ENCODE measurements at regions not wholly inside any gene's neighbourhood (a gene's known extent, or its start where the extent isn't known, plus 50 kb on each side); places are given as distances from the start of the nearest gene placed in this dataset.

DNA sequence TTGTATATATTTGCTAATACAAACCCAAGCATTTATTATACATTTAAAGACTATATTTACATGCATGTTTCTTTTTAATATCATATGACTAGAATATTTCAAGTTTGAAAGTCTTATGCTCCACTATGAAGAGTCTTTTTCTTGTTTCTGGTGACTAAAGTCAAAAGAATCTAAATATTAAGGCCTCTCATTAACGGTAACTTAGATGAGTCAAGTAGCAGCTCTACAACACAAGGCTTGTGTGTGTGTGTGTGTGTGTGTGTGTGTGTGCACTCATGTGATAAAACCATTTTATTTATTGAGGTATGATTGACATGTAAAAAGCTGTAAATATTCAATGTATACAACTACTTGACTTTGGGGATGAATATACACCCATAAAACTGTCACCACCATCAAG, 275.6 kb downstream of the TFAP2B start:
- H3K27me3 ChIP-seq (ENCODE audit: control insufficient read depth, insufficient read depth, low read length): no peaks in the 10 kb centered on the region
- no CpG with 5 or more reads among the region's 1 CpG for WGBS (ENCODE audit: insufficient coverage, insufficient read length)
- H3K36me3 ChIP-seq (ENCODE audit: control insufficient read depth, insufficient read depth, low read length): no peaks in the 10 kb centered on the region
- no peak overlapping the region for H3K27ac ChIP-seq (ENCODE audit: low read length)
- H3K4me1 ChIP-seq (ENCODE audit: control insufficient read depth, insufficient read depth, low read length): no peaks in the 10 kb centered on the region
- no peak overlapping the region for H3K4me3 ChIP-seq (ENCODE audit: low read length)
- no peaks in the 10 kb centered on the region for H3K9me3 ChIP-seq (ENCODE audit: control insufficient read depth, insufficient read depth, low read length)
- DNase-seq (ENCODE audit: low read depth, low spot score): no peak

DNA sequence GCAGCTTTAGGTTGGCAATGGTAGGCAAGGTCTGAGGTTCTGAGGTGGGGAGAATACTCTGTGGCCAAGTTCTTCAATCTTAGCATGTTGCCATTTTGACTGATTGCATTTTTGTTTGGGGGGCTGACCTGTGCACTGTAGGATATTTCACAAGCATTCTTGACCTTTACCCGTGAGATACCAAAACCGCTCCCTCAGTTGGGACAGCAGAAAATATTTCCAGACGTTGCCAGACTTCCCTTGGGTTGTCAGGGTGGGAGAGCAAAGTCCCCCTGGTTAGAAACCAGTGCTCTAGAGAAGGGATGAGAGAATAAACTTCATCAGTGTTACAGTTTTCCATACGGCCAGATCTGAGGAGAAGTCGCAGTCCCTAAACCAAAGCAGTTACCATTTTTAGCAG, 279.6 kb downstream of the TFAP2B start:
- DNase-seq (ENCODE audit: low read depth, low spot score): no peak
- Histone ChIP-seq H3K4me3 (ENCODE audit: low read length) (no peak overlapping the region), H3K27ac (ENCODE audit: low read length) (no peak overlapping the region), H3K9me3 (ENCODE audit: control insufficient read depth, insufficient read depth, low read length) (no peaks in the 10 kb centered on the region), H3K4me1 (ENCODE audit: control insufficient read depth, insufficient read depth, low read length) (no peaks in the 10 kb centered on the region), H3K36me3 (ENCODE audit: control insufficient read depth, insufficient read depth, low read length) (no peaks in the 10 kb centered on the region), H3K27me3 (ENCODE audit: control insufficient read depth, insufficient read depth, low read length) (no peaks in the 10 kb centered on the region)
- no CpG with 5 or more reads among the region's 5 CpGs for WGBS (ENCODE audit: insufficient coverage, insufficient read length)

DNA sequence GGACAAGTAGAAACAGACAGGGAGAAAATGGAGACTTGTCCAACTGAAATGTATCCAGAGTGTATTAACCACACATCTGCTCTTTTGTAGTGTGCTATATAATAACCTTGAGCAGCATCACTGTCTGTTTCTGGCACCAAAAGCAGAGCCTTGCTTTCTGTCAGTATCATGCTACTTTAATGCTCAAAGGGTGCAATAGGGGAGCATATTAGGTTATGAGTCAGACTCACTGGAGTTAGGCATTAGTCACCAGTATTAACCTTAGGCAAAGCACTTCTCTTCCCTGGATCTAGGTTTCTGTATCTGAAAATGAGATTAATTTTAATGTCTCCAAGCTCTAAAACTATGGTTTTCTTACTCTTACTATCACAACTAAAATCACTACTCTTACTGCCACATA, 280.1 kb downstream of the TFAP2B start:
- Histone ChIP-seq H3K27ac (ENCODE audit: low read length) (no peak overlapping the region), H3K4me3 (ENCODE audit: low read length) (no peak overlapping the region)

DNA sequence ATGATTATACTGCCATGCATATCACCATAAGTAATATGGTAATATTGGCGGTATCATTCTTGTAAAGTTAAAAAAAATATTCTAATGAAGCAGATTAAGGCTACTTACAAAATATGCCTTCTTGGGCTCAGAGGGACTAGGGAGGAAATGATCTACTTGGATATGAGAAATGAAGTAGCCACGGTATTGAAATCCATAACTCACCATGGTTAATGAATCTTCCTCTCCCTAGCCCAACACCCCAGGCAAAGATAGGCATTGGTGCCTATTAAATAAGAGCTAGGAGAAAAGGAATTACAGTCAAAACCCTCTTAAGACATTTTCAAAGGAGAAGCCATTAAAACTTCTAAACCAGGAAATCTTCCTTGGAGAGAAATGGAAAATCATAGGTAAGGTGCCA, 280.5 kb downstream of the TFAP2B start:
- no peak overlapping the region for H3K27ac ChIP-seq (ENCODE audit: low read length)
- WGBS (ENCODE audit: insufficient coverage, insufficient read length): no CpG with 5 or more reads among the region's 2 CpGs
- no peak for DNase-seq (ENCODE audit: low read depth, low spot score)
- no peaks in the 10 kb centered on the region for H3K4me1 ChIP-seq (ENCODE audit: control insufficient read depth, insufficient read depth, low read length)
- no peaks in the 10 kb centered on the region for H3K27me3 ChIP-seq (ENCODE audit: control insufficient read depth, insufficient read depth, low read length)
- no peak overlapping the region for H3K4me3 ChIP-seq (ENCODE audit: low read length)
- no peaks in the 10 kb centered on the region for H3K9me3 ChIP-seq (ENCODE audit: control insufficient read depth, insufficient read depth, low read length)
- H3K36me3 ChIP-seq (ENCODE audit: control insufficient read depth, insufficient read depth, low read length): no peaks in the 10 kb centered on the region

More for the DNA sequence above, 280.1 kb downstream of the TFAP2B start:
- no peak for DNase-seq (ENCODE audit: low read depth, low spot score)
- Histone ChIP-seq H3K9me3 (ENCODE audit: control insufficient read depth, insufficient read depth, low read length) (no peaks in the 10 kb centered on the region), H3K36me3 (ENCODE audit: control insufficient read depth, insufficient read depth, low read length) (no peaks in the 10 kb centered on the region), H3K4me1 (ENCODE audit: control insufficient read depth, insufficient read depth, low read length) (no peaks in the 10 kb centered on the region), H3K27me3 (ENCODE audit: control insufficient read depth, insufficient read depth, low read length) (no peaks in the 10 kb centered on the region)

DNA sequence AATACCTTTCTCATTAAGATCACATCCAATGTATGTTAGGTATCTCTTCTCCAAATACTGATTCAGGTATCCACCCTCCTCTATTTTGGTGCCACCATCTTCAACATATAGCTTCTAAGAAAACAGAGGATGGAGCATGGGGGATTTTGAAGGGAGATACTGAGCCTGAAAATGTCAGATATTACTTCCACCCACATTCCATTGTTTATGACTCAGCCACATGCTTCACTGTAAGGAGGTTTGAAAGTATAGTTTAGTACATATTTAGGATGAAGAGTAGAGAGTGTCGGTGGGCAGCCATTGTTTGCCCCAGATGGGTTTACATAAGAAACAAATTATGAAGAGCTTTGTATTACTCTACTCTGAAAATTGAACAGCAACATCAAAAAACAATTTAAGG, 286.7 kb downstream of the TFAP2B start:
- no CpG with 5 or more reads among the region's 1 CpG for WGBS (ENCODE audit: insufficient coverage, insufficient read length)
- no peak for DNase-seq (ENCODE audit: low read depth, low spot score)
- no peak overlapping the region for H3K4me3 ChIP-seq (ENCODE audit: low read length)
- no peaks in the 10 kb centered on the region for H3K27me3 ChIP-seq (ENCODE audit: control insufficient read depth, insufficient read depth, low read length)
- no peaks in the 10 kb centered on the region for H3K9me3 ChIP-seq (ENCODE audit: control insufficient read depth, insufficient read depth, low read length)
- H3K4me1 ChIP-seq (ENCODE audit: control insufficient read depth, insufficient read depth, low read length): no peaks in the 10 kb centered on the region
- no peaks in the 10 kb centered on the region for H3K36me3 ChIP-seq (ENCODE audit: control insufficient read depth, insufficient read depth, low read length)
- no peak overlapping the region for H3K27ac ChIP-seq (ENCODE audit: low read length)

DNA sequence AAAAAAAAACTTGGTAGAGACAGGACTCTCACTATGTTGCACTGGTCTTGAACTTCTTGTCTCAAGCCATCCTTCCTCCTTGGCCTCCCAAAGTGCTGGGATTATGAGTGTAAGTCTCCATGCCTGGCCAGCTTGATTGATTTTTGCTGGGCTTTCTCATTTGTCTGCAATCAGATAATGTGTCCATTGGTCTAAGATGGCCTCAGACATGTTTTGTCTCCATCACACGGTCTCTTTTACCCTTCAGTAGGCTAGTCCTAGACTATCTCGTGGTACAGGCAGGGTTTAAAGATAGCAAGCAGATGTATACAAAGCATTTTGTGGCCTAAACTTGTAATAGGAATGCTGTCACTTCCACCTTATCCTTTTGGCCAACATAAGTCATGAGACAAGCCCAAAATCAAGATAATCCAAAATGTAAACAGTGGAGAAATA, 289.1 kb downstream of the TFAP2B start:
- DNase-seq (ENCODE audit: low read depth, low spot score): no peak
- Histone ChIP-seq H3K9me3 (ENCODE audit: control insufficient read depth, insufficient read depth, low read length) (no peaks in the 10 kb centered on the region), H3K27ac (ENCODE audit: low read length) (no peak overlapping the region)

DNA sequence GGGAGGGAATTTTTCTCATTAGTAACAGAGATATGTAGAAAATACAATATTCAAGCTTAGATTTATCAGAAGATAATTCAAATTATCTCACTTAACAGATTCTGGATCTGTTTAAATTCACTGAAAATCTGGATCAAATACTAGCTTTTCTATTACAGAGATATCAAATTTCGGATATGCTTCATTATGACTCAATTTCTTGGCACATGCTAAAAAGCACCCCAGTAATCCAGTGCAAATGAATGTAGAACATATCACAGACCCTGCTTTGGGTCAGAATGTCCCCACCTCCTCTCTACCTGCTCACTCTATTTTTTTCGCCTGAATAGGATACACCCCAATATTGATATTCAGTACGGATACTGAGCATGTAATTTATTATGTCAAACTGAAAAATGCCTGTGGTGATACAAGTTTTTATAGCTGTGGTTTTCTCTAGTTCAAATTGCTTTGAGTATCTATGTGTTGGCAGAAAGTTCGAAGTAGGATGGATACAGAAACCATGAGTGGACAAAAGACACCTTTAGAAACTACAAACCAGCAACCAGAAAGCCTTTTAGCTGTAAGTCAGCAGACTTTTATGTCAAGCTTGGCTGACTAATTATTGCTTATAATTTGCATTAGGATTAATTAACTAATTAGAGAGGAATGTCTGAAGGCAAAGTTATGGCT, 290.0 kb downstream of the TFAP2B start:
- Histone ChIP-seq H3K36me3 (ENCODE audit: control insufficient read depth, insufficient read depth, low read length) (no peaks in the 10 kb centered on the region), H3K4me1 (ENCODE audit: control insufficient read depth, insufficient read depth, low read length) (no peaks in the 10 kb centered on the region), H3K27me3 (ENCODE audit: control insufficient read depth, insufficient read depth, low read length) (no peaks in the 10 kb centered on the region), H3K4me3 (ENCODE audit: low read length) (no peak overlapping the region), H3K27ac (ENCODE audit: low read length) (no peak overlapping the region), H3K9me3 (ENCODE audit: control insufficient read depth, insufficient read depth, low read length) (no peaks in the 10 kb centered on the region)
- no CpG with 5 or more reads among the region's 4 CpGs for WGBS (ENCODE audit: insufficient coverage, insufficient read length)
- no peak for DNase-seq (ENCODE audit: low read depth, low spot score)

More for the DNA sequence above, 289.1 kb downstream of the TFAP2B start:
- Histone ChIP-seq H3K4me3 (ENCODE audit: low read length) (no peak overlapping the region), H3K27me3 (ENCODE audit: control insufficient read depth, insufficient read depth, low read length) (no peaks in the 10 kb centered on the region), H3K4me1 (ENCODE audit: control insufficient read depth, insufficient read depth, low read length) (no peaks in the 10 kb centered on the region), H3K36me3 (ENCODE audit: control insufficient read depth, insufficient read depth, low read length) (no peaks in the 10 kb centered on the region)
- no CpG with 5 or more reads among the region's 2 CpGs for whole genome bisulfite sequencing (ENCODE audit: insufficient coverage, insufficient read length)

DNA sequence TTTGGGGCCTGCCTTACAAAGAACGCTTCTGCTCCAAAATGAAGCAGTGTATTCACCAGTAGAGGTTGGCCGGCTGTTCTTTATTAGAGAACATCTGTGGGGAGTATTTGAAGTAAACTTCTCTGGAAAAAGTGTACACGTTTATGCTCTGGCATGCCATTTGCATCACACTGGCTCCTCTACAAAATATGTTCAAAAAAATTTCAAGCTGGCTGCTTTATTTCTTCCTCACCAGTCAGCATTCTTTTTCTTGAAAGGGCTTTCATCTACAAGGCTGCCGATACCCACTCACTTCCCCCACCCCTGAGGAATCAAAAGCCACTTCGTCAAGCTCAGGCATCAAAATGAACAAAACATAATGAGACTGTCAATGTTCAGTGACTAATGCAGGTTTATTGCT, 294.1 kb downstream of the TFAP2B start:
- no peak overlapping the region for H3K27ac ChIP-seq (ENCODE audit: low read length)
- H3K9me3 ChIP-seq (ENCODE audit: control insufficient read depth, insufficient read depth, low read length): no peaks in the 10 kb centered on the region
- DNase-seq (ENCODE audit: low read depth, low spot score): no peak
- no peaks in the 10 kb centered on the region for H3K4me1 ChIP-seq (ENCODE audit: control insufficient read depth, insufficient read depth, low read length)
- H3K36me3 ChIP-seq (ENCODE audit: control insufficient read depth, insufficient read depth, low read length): no peaks in the 10 kb centered on the region
- WGBS (ENCODE audit: insufficient coverage, insufficient read length): no CpG with 5 or more reads among the region's 5 CpGs
- no peak overlapping the region for H3K4me3 ChIP-seq (ENCODE audit: low read length)
- H3K27me3 ChIP-seq (ENCODE audit: control insufficient read depth, insufficient read depth, low read length): no peaks in the 10 kb centered on the region

DNA sequence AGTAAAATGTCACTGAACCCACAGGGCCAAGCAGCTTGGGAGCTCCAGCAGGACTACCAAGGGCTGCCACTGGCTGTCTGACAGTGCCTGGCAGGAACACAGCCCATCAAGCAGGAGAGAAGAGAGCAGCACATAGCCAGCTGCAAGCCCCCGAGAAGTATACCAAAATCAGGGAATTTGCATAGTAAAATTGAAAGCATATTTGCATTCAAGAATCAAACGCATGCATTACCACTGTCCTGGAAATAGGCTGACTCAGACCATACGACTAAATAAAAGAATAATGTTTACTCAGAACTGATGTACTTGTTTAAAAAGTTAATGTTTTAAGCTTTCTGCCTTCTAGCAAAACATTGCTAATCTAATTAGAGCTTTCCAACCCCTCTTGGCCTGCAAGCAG, 298.1 kb downstream of the TFAP2B start:
- WGBS (ENCODE audit: insufficient coverage, insufficient read length): no CpG with 5 or more reads among the region's 3 CpGs
- H3K27ac ChIP-seq (ENCODE audit: low read length): no peak overlapping the region

DNA sequence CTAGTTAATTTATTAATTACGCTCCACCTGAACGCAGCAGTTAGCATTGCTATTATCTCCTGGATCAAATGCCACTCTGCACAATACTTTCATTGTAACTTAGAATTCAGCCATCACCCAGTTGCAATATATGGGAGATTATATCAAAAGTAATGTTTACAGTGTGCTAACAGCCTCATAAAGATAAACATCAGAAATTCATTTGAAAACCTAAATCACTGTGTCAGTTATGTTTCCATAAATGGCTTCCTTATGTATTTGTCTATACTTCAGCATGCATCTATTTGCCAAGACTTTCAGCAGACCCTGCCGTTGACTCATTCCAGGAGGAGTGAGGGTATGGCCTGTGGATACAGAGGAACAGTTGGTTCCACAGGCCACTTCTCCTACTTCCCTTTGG, 300.1 kb downstream of the TFAP2B start:
- Histone ChIP-seq H3K36me3 (ENCODE audit: control insufficient read depth, insufficient read depth, low read length) (no peaks in the 10 kb centered on the region), H3K27ac (ENCODE audit: low read length) (no peak overlapping the region), H3K9me3 (ENCODE audit: control insufficient read depth, insufficient read depth, low read length) (no peaks in the 10 kb centered on the region), H3K4me1 (ENCODE audit: control insufficient read depth, insufficient read depth, low read length) (no peaks in the 10 kb centered on the region), H3K27me3 (ENCODE audit: control insufficient read depth, insufficient read depth, low read length) (no peaks in the 10 kb centered on the region), H3K4me3 (ENCODE audit: low read length) (no peak overlapping the region)
- no peak for DNase-seq (ENCODE audit: low read depth, low spot score)
- WGBS (ENCODE audit: insufficient coverage, insufficient read length): no CpG with 5 or more reads among the region's 3 CpGs

More for the DNA sequence above, 298.1 kb downstream of the TFAP2B start:
- no peak for DNase-seq (ENCODE audit: low read depth, low spot score)
- Histone ChIP-seq H3K36me3 (ENCODE audit: control insufficient read depth, insufficient read depth, low read length) (no peaks in the 10 kb centered on the region), H3K27me3 (ENCODE audit: control insufficient read depth, insufficient read depth, low read length) (no peaks in the 10 kb centered on the region), H3K4me1 (ENCODE audit: control insufficient read depth, insufficient read depth, low read length) (no peaks in the 10 kb centered on the region), H3K9me3 (ENCODE audit: control insufficient read depth, insufficient read depth, low read length) (no peaks in the 10 kb centered on the region), H3K4me3 (ENCODE audit: low read length) (no peak overlapping the region)

DNA sequence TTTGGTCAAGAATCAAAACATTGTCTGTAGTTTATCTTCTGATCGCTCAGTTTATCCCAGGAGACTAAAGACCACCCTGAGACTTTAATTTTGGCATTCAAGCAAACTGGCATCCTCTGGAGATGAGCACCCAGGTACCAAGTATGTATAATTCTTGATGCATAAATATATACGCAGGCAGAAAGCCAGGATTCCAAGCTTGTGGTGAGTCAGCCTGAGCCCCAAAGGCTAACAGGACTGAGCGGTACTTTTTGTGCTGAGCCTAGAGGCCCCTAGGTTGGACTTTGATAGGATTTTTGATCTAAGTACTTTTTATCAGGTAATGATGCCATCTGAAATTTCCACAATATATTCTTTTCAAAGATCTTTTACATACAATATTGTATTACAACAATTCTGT, 301.3 kb downstream of the TFAP2B start:
- Histone ChIP-seq H3K4me1 (ENCODE audit: control insufficient read depth, insufficient read depth, low read length) (no peaks in the 10 kb centered on the region), H3K27ac (ENCODE audit: low read length) (no peak overlapping the region), H3K4me3 (ENCODE audit: low read length) (no peak overlapping the region), H3K36me3 (ENCODE audit: control insufficient read depth, insufficient read depth, low read length) (no peaks in the 10 kb centered on the region), H3K27me3 (ENCODE audit: control insufficient read depth, insufficient read depth, low read length) (no peaks in the 10 kb centered on the region), H3K9me3 (ENCODE audit: control insufficient read depth, insufficient read depth, low read length) (no peaks in the 10 kb centered on the region)
- no peak for DNase-seq (ENCODE audit: low read depth, low spot score)
- WGBS (ENCODE audit: insufficient coverage, insufficient read length): no CpG with 5 or more reads among the region's 3 CpGs

Data from iPS DF 6.9 (cell line).